Sigmoid colon (tissue), 6 donors: ENCODE measurements at regions not wholly inside any gene's neighbourhood (a gene's known extent, or its start where the extent isn't known, plus 50 kb on each side); places are given as distances from the start of the nearest gene placed in this dataset.

ENCODE experiments used
- DNase-seq: peaks from one replicate; pipeline ENCODE4 v3.0.0-alpha.2; 2019
- H3K27ac ChIP-seq, 4 donors: fragments of 200-600 bp; sonication (generic); one replicate each; pipeline ENCODE4 v1.5.1; 2016 to 2019; ENCODE audit warnings: mild to moderate bottlenecking in 1 of 4
- H3K27me3 ChIP-seq, 3 donors: fragments of 200-600 bp; sonication (generic); one replicate each; pipeline ENCODE4 v1.5.1; 2019; ENCODE audit warnings: mild to moderate bottlenecking in 1 of 3
- H3K36me3 ChIP-seq, 4 donors: fragments of 200-600 bp; sonication (generic); one replicate each; pipeline ENCODE4 v1.5.1; 2016 to 2019
- H3K4me1 ChIP-seq, 4 donors: fragments of 200-600 bp; sonication (generic); one replicate each; pipeline ENCODE4 v1.5.1; 2017 to 2019
- H3K4me3 ChIP-seq, 4 donors: fragments of 200-600 bp; sonication (generic); one replicate each; pipeline ENCODE4 v1.5.1; 2017 to 2019; ENCODE audit warnings: mild to moderate bottlenecking in 2 of 4, moderate library complexity in 1 of 4
- H3K9me3 ChIP-seq, 4 donors: fragments of 200-600 bp in 3 of 4; sonication (generic) in 3 of 4; one replicate each; pipeline versions ENCODE4 v1.5.1 to v1.6.1; 2013 to 2019
- CTCF ChIP-seq, 4 experiments: fragments of 450-650 bp in 3 of 4; fragments of 200-600 bp in 1 of 4; IDR thresholded peaks; one replicate each; pipeline ENCODE4 v1.5.1; 2016 to 2019; ENCODE audit warnings: antibody characterized with exemption in 4 of 4, mild to moderate bottlenecking in 3 of 4, moderate library complexity in 2 of 4
- EP300 ChIP-seq, 4 donors: sonication (generic); formaldehyde crosslinking; IDR thresholded peaks; one replicate each; pipeline ENCODE4 v1.6.1; 2017; ENCODE audit warnings: antibody characterized with exemption in 4 of 4
- POLR2A ChIP-seq, 2 donors: fragments of 450-650 bp; IDR thresholded peaks; one replicate each; pipeline ENCODE4 v1.6.1; 2016; ENCODE audit warnings: antibody characterized with exemption in 2 of 2, mild to moderate bottlenecking in 2 of 2, moderate library complexity in 2 of 2
- POLR2AphosphoS5 ChIP-seq, 4 donors: sonication (generic); formaldehyde crosslinking; IDR thresholded peaks; one replicate each; pipeline ENCODE4 v1.6.1; 2017; ENCODE audit warnings: antibody characterized with exemption in 4 of 4
- WGBS, 2 donors: extraction: QIAGEN DNeasy Blood & Tissue Kit; methylation state at CpG; one replicate each; pipeline ENCODE4 v1.1.7; 2013; 5-methylcytosine and 5-hydroxymethylcytosine counted together
- intact Hi-C: fragments of 100-400 bp; cut with DNase I; formaldehyde crosslinking; loops from one replicate; pipeline ENCODE4 v1.15.1; 2023
- donor health status: healthy with polysubstance abuse.
- donor health status: healthy.

- TF ChIP-seq CTCF (IDR thresholded peaks at IDR 0.05): no peak
- TF ChIP-seq EP300 (IDR thresholded peaks at IDR 0.05): no peak
- TF ChIP-seq POLR2A (IDR thresholded peaks at IDR 0.05): no peak
- no peak for TF ChIP-seq POLR2AphosphoS5 (IDR thresholded peaks at IDR 0.05)
- no peaks in the 10 kb centered on the region for H3K9me3 ChIP-seq
- 90 to 95% methylated on average over 9 of the region's 9 CpGs for WGBS, 2 donors
- no peak overlapping the region for H3K27ac ChIP-seq
- intact Hi-C loops: no loop called here
- DNase-seq: no peak
- no peaks in the 10 kb centered on the region for H3K4me1 ChIP-seq
- H3K27me3 ChIP-seq: no peaks in the 10 kb centered on the region
- H3K36me3 ChIP-seq: no peaks in the 10 kb centered on the region
- H3K4me3 ChIP-seq: no peak overlapping the region
These were observed 817.3 kb upstream of the API5 start for GRCh38 chr11:42494459-42494858.

- Histone ChIP-seq H3K27ac (no peak overlapping the region), H3K9me3 (no peaks in the 10 kb centered on the region), H3K4me3 (no peak overlapping the region), H3K4me1 (no peaks in the 10 kb centered on the region), H3K27me3 (no peaks in the 10 kb centered on the region), H3K36me3 (no peaks in the 10 kb centered on the region)
- 41 to 66% methylated on average over 3 of the region's 3 CpGs for WGBS, 2 donors
- intact Hi-C loops: no loop called here
- no peak for DNase-seq
- TF ChIP-seq POLR2A (IDR thresholded peaks at IDR 0.05): no peak
- TF ChIP-seq POLR2AphosphoS5 (IDR thresholded peaks at IDR 0.05): no peak
- no peak for TF ChIP-seq EP300 (IDR thresholded peaks at IDR 0.05)
- no peak for TF ChIP-seq CTCF (IDR thresholded peaks at IDR 0.05)
These were observed 812.8 kb upstream of the API5 start for GRCh38 chr11:42498971-42499370.

GRCh38 chr11:42502151-42502550, 809.6 kb upstream of the API5 start:
- 21 to 53% methylated on average over 1 of the region's 1 CpG for WGBS, 2 donors
- TF ChIP-seq POLR2A (IDR thresholded peaks at IDR 0.05) (no peak), CTCF (IDR thresholded peaks at IDR 0.05) (no peak), POLR2AphosphoS5 (IDR thresholded peaks at IDR 0.05) (no peak), EP300 (IDR thresholded peaks at IDR 0.05) (no peak)

GRCh38 chr11:42521994-42522393, 789.8 kb upstream of the API5 start:
- Histone ChIP-seq H3K36me3 (no peaks in the 10 kb centered on the region), H3K9me3 (no peaks in the 10 kb centered on the region), H3K4me1 (no peaks in the 10 kb centered on the region), H3K4me3 (no peak overlapping the region), H3K27ac (no peak overlapping the region), H3K27me3 (no peaks in the 10 kb centered on the region)
- intact Hi-C loops: loop anchor here (5.0 kb wide), 1 partner anchor 1060 kb away; no protein-coding TSS in a partner anchor
- no peak for TF ChIP-seq POLR2A (IDR thresholded peaks at IDR 0.05)
- TF ChIP-seq POLR2AphosphoS5 (IDR thresholded peaks at IDR 0.05): no peak
- no peak for TF ChIP-seq CTCF (IDR thresholded peaks at IDR 0.05)
- TF ChIP-seq EP300 (IDR thresholded peaks at IDR 0.05): no peak
- 79 to 85% methylated on average over 4 of the region's 4 CpGs for WGBS, 2 donors
- DNase-seq: no peak

More at GRCh38 chr11:42502151-42502550, 809.6 kb upstream of the API5 start:
- DNase-seq: no peak
- Histone ChIP-seq H3K27ac (no peak overlapping the region), H3K9me3 (no peaks in the 10 kb centered on the region), H3K36me3 (no peaks in the 10 kb centered on the region), H3K4me1 (no peaks in the 10 kb centered on the region), H3K4me3 (no peak overlapping the region), H3K27me3 (no peaks in the 10 kb centered on the region)
- intact Hi-C loops: no loop called here

- 8 to 12% methylated on average over 7 of the region's 7 CpGs for WGBS, 2 donors
- Histone ChIP-seq H3K4me1 (no peaks in the 10 kb centered on the region), H3K4me3 (no peak overlapping the region), H3K27ac (no peak overlapping the region), H3K27me3 (no peaks in the 10 kb centered on the region), H3K9me3 (no peaks in the 10 kb centered on the region), H3K36me3 (no peaks in the 10 kb centered on the region)
- intact Hi-C loops: loop anchor here (5.0 kb wide), 1 partner anchor 1062 kb away; no protein-coding TSS in a partner anchor
- DNase-seq: peak; percentile 55
- TF ChIP-seq CTCF (IDR thresholded peaks at IDR 0.05): peak; percentile 23 to 67 (median 45)
- TF ChIP-seq POLR2A (IDR thresholded peaks at IDR 0.05): no peak
These were observed 787.1 kb upstream of the API5 start for GRCh38 chr11:42524534-42525227.
